ENCODE measurements at regions not wholly inside any gene's neighbourhood (a gene's known extent, or its start where the extent isn't known, plus 50 kb on each side); places are given as distances from the start of the nearest gene placed in this dataset.

- TF ChIP-seq EZH2 (IDR thresholded peaks at IDR 0.05; ENCODE audit: insufficient read depth, poor library complexity, severe bottlenecking) (no peak), EZH2phosphoT487 (IDR thresholded peaks at IDR 0.05; ENCODE audit: insufficient read depth, low read depth) (no peak)
Observed at GRCh38 chr6:163726037-163726695, 311.6 kb downstream of the QKI start.
